ENCODE measurements at regions not wholly inside any gene's neighbourhood (a gene's known extent, or its start where the extent isn't known, plus 50 kb on each side); places are given as distances from the start of the nearest gene placed in this dataset.

DNA sequence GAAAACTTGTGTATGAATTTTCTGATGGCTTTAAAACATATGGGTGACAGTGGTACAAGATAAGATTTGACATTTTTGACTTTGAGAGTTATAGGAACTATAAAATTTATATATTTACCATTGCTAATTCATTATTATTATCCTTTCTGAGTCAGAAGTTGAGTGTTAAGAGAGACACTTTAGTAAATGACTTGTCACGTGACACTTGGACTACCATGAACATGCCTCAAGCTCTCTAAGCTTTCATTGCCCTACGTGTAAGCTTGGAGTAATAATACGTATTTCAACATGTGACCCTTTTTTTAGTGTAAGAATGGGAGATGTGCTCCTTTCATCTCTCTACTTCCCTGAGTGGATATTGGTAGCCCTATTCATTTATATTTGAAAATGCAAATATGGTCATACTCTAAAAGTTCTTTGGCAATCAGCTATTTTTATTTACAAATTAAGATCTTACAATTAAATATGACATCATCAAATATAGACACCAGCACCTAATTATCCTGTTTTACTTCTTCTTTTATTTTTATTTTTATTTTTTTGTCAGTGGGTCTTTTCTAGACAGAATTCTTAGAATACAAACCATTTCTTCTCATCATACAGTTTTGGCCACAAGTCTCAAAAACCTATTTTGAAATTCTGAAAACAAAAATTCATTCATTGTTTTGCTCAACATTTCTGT, 837.0 kb downstream of the PDHA2 start:
- no peak for DNase-seq (ENCODE audit: low spot score)

DNA sequence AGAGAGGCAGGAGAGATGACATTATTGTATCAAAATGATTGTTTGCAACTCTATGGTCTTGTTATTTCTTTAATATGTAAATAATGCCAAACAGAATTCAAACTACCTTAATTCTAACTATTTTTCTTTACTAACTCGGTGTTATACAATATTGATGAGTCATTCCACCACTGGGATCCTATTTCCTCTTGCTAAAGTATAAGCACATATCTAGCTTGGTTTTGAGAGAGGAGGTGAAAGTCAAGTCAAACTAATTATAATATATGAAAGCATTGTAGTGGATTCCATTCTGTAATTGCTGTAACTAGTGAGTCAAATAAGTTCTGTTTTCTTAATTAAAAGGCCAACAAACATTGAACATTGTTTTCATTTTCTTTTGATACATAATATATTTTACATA, 837.6 kb downstream of the PDHA2 start:
- no peak for DNase-seq (ENCODE audit: low spot score)

DNA sequence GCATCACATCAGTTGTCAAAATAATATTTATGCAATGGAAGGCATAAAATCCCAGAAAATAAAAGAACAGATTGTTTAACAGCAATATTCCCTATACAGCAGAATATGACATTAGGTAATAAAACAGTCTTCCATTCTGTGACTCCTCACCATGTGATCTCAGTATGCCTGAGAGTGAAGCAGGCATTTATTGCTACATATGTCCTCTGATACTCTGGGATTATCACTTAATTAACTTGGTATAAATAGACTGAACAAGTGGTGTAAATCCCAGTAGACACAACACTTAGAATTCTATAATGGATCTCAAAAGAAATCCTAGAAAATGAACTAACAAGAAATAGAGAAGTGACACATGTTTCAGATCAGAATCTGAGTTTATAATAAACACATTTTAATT, 841.3 kb downstream of the PDHA2 start:
- no peak for DNase-seq (ENCODE audit: low spot score)

DNA sequence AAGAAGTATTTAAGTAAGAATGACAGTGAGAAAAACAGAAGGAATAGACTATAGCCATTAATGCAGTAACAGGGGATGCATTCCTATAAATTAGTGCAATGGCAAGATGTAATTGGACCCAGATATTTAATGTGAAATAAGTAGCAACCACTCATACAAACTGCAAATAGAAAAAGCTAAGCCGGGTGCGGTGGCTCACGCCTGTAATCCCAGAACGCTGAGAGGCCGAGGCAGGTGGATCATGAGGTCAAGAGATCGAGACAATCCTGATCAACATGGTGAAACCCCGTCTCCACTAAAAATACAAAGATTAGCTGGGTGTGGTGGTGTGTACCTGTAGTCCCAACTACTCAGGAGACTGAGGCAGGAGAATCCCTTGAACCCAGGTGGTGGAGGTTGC, 845.8 kb downstream of the PDHA2 start:
- no peak for DNase-seq (ENCODE audit: low spot score)

DNA sequence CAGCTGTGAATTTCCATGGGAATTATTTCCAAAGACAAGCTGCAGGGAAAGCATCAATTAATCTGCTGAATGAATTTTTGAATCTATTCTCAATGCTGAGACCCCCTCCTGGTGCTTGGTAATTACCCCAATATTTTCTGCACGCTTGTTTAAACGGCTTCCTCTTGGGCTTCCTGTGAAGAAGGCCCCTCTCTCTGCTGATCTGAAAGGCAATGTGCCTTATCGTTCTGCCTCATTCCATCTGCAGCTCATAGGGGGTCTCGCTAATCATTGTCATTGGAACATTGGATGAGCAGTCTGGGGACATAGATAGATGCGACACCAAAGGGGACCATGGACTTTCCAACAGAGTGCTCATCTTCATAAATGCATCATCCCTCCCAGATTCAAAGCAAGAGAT, 851.6 kb downstream of the PDHA2 start:
- no peak for DNase-seq (ENCODE audit: low spot score)

DNA sequence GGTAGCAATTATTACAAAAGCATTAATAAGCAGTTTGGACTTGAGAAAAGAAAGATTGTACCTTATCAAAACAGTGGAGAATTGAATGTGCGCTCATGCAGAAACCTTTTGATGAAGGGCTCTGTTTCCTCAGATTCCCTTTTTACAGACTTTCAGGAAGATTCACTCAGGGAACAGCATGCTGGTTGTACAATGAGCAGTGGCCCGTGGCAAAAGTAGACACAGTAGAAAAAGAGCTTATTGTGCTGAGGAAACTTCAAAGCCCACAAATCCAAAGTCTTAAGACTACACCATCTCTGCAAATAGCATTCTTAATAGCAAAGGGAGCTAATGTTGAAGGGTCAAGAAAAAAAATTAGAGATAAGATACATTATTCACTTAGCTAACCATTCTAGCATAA, 858.9 kb downstream of the PDHA2 start:
- no peak for DNase-seq (ENCODE audit: low spot score)

DNA sequence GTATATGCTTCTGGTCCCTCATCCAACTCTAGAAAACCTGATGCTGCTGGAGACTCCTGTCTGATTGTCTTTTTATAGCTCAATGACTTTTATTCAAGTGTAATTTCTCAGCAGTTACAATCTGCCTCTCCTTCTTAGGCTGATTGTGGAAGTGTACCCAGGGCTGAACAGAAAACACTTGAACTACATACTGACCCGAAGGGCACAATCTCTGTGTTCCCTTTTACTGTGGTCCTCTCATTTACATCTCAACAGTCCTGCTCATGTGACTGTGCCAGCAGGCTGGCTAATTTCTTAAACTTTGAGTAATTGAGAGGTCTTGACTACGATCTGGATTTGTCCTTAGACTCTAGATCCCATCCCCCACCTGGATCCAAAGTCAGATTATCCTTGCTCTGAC, 863.4 kb downstream of the PDHA2 start:
- no peak for DNase-seq (ENCODE audit: low spot score)

DNA sequence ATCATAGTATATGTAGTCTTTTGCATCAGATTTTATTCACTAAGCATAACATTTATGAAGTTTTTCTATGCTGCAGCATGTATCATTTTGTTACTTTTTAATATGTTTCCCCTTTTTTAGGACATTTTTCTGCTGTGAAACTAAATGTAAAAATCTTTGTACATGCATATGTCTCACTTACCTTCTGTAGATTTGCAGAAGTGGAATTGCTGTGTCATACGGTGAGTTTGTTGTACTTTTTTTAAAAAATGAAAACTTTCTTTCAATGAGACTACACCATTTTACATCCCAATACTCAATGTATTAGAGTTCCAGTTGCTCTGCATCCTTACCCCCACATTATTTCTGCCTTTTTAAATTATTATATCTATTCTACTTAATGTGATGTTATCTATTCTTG, 868.9 kb downstream of the PDHA2 start:
- DNase-seq (ENCODE audit: low spot score): no peak

DNA sequence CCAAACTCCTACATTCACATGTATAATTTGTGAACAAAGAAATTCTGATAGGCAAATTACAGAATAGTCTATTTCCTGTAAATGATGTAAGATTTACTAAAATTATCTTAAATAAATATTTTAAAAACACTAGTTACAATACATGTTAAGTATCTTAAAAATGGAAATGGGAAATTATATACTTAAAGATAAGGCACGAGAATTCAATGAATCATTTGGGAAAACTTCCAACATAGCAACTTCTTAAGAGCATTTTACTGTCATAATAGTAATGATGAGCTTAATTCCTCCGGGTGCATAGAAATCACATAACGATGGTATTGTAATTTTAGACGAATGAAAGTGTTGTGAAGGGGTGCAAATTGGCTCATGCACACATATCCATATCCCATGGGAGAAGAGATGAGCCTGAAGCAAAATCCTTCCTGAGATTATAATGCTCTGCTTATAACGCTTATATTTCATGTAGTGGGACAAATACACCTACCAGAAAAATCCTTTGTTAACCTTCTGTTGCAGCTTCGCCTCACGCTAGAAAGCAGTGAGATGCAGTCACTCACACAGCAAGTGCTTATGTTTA, 873.5 kb downstream of the PDHA2 start:
- no peak for DNase-seq (ENCODE audit: low spot score)

DNA sequence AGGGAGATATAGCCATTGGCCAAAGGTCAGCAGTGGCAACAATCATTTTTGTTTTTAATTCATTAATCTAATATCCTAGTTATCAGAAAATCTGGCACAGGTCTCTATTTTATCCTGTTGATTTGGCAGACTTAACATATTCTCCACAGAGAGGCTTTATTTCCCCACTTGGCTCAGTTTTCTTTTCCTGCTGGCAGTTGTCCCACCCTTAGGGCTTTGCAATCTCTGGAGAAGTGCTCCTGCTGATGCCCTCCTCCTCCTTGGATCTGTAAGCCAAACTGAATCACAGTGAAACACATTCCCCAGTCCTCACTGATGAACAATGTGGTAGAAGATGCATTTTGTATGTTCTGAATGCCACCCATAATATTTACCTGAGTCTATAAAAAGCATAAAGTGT, 889.7 kb downstream of the PDHA2 start:
- no peak for DNase-seq (ENCODE audit: low spot score)

DNA sequence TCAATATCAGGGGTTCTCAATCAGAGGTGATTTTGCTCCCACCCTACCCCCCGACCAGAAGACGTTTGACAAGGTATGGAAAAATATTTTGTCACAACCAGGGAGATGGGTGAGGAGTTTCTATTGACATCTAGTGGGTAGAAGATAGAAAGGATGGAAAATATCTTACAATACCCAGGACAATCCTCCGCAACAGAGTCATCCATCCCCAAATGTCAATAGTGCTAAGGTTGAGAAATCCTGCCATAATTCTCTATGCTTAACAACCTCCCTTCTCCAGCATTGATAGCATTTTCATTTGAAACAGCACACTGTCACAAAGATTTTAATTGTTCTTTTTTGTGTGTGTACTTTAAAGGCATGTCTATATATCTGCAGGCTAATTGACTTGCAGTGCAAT, 890.5 kb downstream of the PDHA2 start:
- no peak for DNase-seq (ENCODE audit: low spot score)

DNA sequence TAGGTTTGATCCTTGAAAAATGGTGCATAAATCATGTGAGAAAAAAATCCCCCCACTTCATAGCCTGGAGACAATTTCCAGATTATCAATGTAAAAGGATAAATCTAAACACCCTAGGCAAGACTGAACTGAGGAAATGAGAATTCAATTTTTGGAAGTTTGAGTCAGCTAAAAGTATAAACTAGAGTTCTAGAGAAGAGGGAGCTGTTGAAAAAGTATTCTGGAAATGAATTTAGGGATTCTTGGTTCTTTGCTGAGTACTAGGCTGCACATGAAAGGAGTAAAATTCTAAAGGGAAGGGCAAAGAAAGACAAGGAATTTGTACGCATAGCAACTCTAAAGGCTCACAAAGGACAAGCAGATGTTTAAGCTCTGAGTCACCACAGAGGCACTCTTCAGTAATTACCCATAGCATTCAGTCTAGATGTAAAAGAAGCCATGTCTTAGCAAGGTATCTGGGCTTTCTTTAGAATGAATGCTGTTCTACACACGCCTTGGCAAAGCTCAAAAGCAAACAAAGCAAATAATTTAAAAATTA, 896.5 kb downstream of the PDHA2 start:
- DNase-seq (ENCODE audit: low spot score): no peak

DNA sequence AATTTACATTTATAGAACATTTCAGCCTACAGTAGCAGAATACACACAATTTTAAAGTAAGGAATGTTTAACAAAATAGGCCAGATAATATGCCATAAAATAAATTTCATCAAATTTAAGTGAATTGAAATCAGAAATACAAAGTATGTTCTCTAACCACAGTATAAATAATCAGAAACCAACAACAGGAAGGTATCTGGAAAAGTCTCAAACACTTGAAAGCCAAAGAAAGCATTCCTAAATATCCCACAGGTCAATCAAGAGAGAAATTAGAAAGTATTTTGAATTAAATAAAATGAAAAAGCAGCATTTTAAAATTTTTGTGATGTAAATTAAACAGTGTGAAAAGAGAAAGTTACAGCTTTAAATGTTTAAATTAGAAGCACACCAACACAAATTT, 899.2 kb downstream of the PDHA2 start:
- DNase-seq (ENCODE audit: low spot score): no peak

DNA sequence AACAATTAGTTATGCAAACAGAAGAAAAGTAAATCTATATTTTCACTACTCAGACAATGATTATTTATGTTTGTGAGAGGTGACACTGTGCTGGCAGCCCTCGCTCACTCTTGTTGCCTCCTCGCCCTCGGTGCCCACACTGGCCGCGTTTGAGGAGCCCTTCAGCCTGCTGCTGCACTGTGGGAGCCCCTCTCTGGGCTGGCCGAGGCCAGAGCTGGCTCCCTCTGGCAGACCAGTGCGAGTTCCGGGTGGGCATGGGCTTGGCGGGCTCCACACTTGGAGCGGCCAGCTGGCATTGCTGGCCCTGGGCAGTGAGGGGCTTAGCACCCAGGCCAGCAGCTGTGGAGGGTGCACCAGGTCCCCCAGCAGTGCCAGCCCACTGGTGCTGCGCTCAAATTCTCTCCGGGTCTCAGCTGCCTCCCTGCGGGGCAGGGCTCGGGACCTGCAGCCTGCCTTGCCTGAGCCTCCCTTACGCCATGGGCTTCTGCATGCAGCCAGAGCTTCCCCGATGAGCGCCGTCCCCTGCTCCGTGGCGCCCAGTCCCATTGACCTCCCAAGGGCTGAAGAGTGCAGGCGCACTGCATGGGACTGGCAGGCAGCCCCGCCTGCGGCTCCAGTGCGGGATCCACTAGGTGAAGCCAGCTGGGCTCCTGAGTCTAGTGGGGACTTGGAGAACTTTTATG, 902.6 kb downstream of the PDHA2 start:
- DNase-seq (ENCODE audit: low spot score): no peak

DNA sequence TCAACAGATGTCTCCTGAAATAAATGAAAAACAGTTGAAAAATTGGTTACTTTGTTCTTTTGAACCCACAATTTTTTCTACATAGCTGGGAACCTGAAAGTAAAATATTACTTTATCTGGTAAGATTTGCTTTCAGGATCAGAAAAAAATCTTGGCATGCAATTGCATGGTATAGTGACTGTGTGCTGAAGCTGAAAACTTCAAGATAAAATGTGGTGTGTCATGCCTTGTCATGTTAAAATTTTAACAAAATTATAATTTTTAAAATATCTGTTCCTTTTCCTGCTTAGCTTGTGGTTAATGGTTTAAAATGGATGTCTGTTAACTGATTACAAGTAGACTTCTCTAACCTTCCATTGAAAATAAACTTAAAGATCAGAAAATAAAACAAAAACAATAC, 904.8 kb downstream of the PDHA2 start:
- no peak for DNase-seq (ENCODE audit: low spot score)

DNA sequence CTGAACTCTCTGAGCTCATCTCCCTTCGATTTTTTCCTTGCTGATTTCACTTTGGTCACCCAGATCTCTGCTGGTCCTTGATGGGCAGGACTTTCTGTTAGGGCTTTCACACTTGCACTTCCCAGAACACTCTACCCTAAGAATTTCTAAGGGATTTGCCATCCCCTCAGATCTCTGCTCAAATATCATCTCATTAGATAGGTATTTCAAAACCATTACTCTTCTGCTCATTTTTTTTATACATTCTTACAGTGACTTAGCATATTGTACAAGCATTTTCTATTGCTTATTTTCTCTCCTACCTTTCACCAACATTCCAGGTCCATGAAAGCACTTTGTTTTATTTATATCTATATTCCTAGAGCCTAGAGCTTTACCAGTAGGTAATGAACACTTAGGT, 913.3 kb downstream of the PDHA2 start:
- no peak for DNase-seq (ENCODE audit: low spot score)

DNA sequence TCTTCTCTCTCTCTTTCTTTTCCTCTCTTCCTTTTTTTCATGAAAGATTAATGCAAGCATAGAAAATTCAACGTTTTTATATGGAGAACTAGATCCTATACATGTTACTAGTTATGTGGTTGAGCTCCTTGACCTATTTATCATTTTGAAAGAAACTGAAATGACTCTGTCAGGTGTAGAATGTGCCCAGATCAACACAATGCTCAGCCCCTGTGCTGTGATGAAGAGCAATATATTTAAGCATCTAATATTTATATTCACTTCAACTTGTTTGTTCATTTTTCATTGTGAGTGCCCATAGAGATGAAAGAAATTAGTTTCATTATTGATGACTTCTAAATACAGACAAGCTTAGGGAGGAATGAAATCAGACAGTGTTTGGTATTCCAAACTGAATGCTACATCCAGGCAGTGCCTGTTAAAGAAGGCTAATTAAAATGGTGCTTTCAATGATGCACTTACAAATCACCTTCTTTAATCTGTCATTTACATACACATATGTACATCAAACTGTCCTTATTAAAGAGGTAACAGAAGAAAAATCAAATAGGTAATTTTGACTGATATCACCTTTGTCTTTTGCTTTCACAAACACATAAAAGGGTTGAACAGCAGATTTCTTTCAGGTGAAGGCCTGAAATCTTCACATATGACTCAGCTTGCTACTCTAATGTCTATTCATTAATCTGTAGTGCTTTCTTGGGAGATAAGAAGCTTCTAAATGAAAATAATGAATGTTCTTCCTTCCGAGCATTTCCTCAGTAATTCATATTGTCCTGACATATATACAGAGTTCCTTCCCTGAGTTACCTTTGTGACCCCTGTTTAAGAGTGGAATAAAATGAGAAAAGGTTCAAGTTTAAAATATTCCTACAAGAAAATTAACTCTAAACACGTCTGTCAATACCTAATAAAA, 915.9 kb downstream of the PDHA2 start:
- DNase-seq (ENCODE audit: low spot score): no peak

DNA sequence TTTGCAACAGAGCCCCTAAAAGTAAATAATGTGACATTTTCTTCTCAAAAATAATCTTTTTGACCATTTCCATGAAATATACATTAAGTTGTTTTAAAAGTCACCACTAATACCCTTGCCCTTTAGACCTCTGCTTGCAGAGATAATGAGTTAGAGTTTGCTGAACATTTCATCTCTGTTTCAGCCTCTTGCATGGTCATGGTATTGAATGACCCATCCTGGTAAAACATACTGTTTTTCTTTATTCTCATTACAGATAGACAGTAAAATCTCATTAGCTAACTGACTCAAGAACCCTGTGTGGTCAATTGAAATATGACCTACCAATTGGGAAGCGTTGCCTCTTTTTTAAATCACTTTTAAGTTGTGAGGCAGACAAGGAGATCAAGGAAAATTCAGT, 916.7 kb downstream of the PDHA2 start:
- DNase-seq (ENCODE audit: low spot score): no peak

DNA sequence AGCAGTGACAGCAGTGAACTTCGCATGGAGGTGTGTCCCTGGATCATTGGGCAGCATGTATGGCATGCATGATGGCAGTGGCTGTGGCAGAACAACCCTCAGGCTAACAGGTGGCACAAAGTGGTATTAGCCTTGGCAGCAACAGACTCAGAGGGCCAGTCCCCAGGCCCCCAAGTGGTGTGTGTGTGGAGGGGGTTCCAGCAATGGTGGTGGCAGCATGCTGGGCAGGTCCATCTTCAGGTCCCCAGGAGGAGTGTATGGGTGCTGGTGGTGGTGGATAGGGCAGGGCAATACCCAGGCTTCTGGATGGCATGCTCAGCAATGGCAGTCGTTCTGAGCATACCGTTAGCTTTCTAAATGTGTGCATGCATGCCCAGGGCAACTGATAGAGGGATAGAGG, 923.7 kb downstream of the PDHA2 start:
- no peak for DNase-seq (ENCODE audit: low spot score)

DNA sequence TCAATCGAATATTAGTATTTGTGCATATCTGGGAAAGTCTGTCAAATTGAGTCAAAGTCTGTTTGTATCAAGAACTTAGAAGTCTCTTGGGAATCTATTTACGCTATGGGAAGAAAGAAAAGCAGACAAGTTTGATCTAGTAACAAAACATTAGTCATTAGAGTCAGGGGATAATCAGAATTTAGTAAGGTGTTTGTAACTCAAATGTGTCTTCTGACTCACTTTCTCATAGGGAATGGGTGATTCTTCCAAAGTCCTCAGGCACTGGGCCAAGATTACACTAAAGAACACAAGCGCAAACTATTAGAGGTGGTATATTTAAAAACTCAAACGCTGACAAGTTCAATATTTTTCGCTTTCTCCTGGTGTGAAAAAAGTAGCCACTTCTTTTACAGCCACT, 926.5 kb downstream of the PDHA2 start:
- no peak for DNase-seq (ENCODE audit: low spot score)

DNA sequence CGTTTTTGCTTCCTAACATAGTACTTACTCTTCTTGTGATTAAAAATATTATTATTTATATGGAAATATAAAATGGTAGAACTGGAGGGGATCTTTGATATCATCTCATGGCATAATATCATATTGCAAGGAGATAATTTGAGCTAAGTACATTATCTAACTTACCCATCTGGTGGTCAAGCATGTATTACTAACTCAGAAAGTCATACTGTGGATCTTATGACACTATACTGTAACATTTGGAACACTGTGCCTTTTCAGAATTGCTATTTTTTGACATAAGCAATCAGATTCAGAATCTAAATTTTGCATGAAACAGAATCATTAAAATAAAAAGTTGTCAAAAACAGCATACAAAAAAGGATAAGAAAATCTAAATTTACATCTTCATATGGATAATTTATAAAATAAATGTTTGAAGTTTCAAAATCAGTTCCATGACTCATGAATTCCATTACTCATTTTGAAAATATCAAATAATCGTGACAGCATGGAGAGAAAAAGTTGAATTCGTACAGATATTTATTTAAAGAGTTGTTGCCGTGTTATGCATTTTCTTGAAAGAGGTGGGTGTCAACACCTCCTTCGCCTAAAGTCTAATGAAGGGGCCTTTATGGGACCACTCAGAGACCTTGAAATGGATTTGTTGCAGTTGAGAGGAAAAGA, 928.1 kb downstream of the PDHA2 start:
- DNase-seq (ENCODE audit: low spot score): no peak

DNA sequence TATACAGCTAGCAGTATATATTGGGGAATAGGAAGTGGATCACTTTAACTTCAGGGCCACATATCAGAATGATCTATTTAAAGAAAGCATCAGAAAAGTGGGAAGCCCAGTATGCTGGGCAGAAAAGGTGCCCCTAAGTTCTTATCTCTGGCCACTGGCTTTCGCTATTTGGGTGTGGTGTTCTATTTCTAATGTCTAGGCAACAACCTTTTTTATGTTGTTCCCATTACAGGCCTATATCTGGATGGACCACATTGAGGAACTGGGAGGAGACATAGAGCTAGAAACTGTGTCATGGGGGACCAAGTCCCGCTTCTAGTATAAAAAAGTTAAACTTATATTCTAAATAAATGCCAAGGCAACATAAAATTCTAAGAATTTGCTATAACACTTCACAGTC, 935.6 kb downstream of the PDHA2 start:
- DNase-seq (ENCODE audit: low spot score): no peak
